DND-41 (cell line): ENCODE measurements at regions not wholly inside any gene's neighbourhood (a gene's known extent, or its start where the extent isn't known, plus 50 kb on each side); places are given as distances from the start of the nearest gene placed in this dataset.

Source experiments
- CTCF ChIP-seq: IDR thresholded peaks from 2 replicates; pipeline ENCODE4 v1.5.1; 2012; ENCODE audit warnings: borderline replicate concordance, low read length, moderate library complexity, mild to moderate bottlenecking; ENCODE audit not compliant: poor library complexity, severe bottlenecking; ENCODE audit errors: extremely low read depth
- EZH2 ChIP-seq: IDR thresholded peaks from 3 replicates; pipeline ENCODE4 v1.6.1; 2012; ENCODE audit warnings: borderline replicate concordance, low read depth, mild to moderate bottlenecking, moderate library complexity, low read length, inconsistent platforms; ENCODE audit not compliant: severe bottlenecking

DNA sequence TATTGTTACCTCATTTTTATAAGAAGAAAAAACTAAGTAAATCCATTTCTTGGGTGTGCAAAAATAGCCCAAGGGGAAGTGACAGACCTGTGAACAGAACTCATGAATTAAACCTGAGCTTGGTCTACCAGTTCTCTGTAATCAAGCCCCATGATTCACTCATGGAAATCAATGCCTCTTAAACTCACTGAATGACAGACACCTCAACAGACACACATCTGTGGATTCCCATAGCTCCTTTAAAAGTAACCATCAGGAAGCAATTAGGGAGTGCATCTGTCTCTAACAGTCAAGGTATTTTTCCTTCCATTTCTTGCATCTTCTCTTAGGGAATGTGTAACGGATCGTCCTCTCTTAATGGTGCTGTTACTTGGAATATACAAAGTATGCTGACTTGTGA lies 215.0 kb upstream of the EEA1 start:
- TF ChIP-seq EZH2 (no peak), CTCF (no peak)
